Naive B cell (primary cell): ENCODE measurements at regions not wholly inside any gene's neighbourhood (a gene's known extent, or its start where the extent isn't known, plus 50 kb on each side); places are given as distances from the start of the nearest gene placed in this dataset.
"Not testable (repeated sequence)": the region's sequence is repeated elsewhere in the genome, so short reads cannot be mapped to it uniquely, and the experiment has no call there.

ENCODE experiments used
- ATAC-seq, 2 donors: fragments of 150-1000 bp; cut with Tn5 transposase; 2 replicates each; pipeline ENCODE4 v1.10.0; 2021; ENCODE audit warnings: low read depth in 2 of 2, mild to moderate bottlenecking in 2 of 2, moderate library complexity in 2 of 2
- DNase-seq: peaks from one replicate; pipeline ENCODE4 v3.0.0; 2022
- H3K27ac Mint-ChIP-seq, 6 donors: one replicate each; pipeline ENCODE4 v1.8.0; 2020 to 2022; ENCODE audit warnings: mild to moderate bottlenecking in 6 of 6, mixed read lengths in 6 of 6, moderate library complexity in 5 of 6, inconsistent platforms in 2 of 6
- H3K27me3 Mint-ChIP-seq, 3 donors: one replicate each; pipeline ENCODE4 v1.8.0; 2021 to 2022; ENCODE audit warnings: mixed read lengths in 3 of 3, mild to moderate bottlenecking in 1 of 3
- H3K36me3 Mint-ChIP-seq, 2 donors: one replicate each; pipeline ENCODE4 v1.8.0; 2020 to 2022; ENCODE audit warnings: mixed read lengths in 2 of 2, inconsistent platforms in 1 of 2, mild to moderate bottlenecking in 1 of 2
- H3K4me1 Mint-ChIP-seq, 3 donors: one replicate each; pipeline ENCODE4 v1.8.0; 2020 to 2022; ENCODE audit warnings: mixed read lengths in 3 of 3, inconsistent platforms in 1 of 3, mild to moderate bottlenecking in 1 of 3, moderate library complexity in 1 of 3
- H3K4me3 Mint-ChIP-seq, 8 donors: one replicate each; pipeline ENCODE4 v1.8.0; 2020 to 2022; ENCODE audit warnings: mild to moderate bottlenecking in 8 of 8, mixed read lengths in 8 of 8, moderate library complexity in 8 of 8, inconsistent platforms in 2 of 8
- H3K9me3 Mint-ChIP-seq, 7 donors: one replicate each; pipeline ENCODE4 v1.8.0; 2020 to 2022; ENCODE audit warnings: mixed read lengths in 7 of 7, mild to moderate bottlenecking in 5 of 7, inconsistent platforms in 2 of 7, moderate library complexity in 1 of 7

DNA sequence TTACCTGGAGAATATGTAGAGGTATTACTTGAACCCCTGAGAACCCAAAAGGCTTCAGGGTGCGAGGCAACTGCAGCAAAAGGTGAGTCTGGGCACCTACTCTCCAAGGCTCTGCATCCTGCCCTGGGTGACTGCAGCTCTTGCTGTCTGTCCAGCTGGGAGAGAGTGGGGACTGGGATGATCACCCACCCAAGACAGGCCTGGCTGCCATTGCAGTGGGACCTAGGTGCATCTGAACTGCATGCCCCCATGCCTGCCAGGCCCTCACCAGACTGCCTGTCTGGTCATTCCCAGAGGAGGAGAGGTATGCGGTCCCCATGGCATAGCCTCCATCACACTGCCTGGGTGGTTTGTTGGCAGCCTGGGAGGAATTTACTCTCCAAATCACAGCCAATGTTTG lies 563.9 kb downstream of the TFAP2A start:
- DNase-seq, result no peak
- no peak for ATAC-seq
- Mint-ChIP-seq H3K9me3 (peaks cover 18 to 59% (median 38%) of the 10 kb centered on the region in 7 donors), H3K27ac (no peak overlapping the region), H3K36me3 (peaks cover 0 to 6% of the 10 kb centered on the region in 2 donors), H3K27me3 (no peaks in the 10 kb centered on the region), H3K4me1 (no peaks in the 10 kb centered on the region), H3K4me3 (no peak overlapping the region)

GRCh38 chr6:9848094-9848493 lies 566.8 kb downstream of the TFAP2A start:
- Mint-ChIP-seq H3K27ac (no peak overlapping the region), H3K36me3 (peaks cover 0 to 6% of the 10 kb centered on the region in 2 donors), H3K4me1 (no peaks in the 10 kb centered on the region), H3K9me3 (peaks cover 17 to 53% (median 31%) of the 10 kb centered on the region in 7 donors), H3K27me3 (no peaks in the 10 kb centered on the region), H3K4me3 (no peak overlapping the region)
- DNase-seq (no peak), ATAC-seq (no peak)

GRCh38 chr6:9841886-9842725 lies 572.8 kb downstream of the TFAP2A start:
- no peak for DNase-seq
- H3K4me3 Mint-ChIP-seq, result no peak overlapping the region
- no peaks in the 10 kb centered on the region for H3K27me3 Mint-ChIP-seq
- no peak overlapping the region for H3K27ac Mint-ChIP-seq
- H3K4me1 Mint-ChIP-seq, result no peaks in the 10 kb centered on the region
- no peak for ATAC-seq
- H3K36me3 Mint-ChIP-seq, result peaks cover 0 to 3% of the 10 kb centered on the region in 2 donors
- peaks cover 7 to 27% (median 13%) of the 10 kb centered on the region in 7 donors for H3K9me3 Mint-ChIP-seq

DNA sequence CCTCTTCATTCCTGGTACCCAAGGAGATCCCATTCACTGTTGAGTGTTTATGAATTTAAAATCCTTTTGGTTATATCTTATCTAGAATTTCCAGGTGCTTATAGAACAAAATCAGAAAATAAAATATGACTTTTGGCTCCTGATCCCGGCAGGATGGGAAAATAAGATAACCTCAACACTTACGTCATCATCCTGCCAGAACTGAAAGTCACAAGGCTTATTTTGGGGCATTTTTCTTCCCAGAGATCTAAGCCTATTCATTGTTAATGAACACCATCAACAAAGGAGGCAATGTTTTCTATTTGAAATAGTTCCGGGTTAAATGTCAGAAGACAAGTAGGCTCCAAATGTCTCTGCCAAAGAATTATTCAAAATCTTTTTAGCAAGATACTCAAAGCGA lies 580.6 kb downstream of the TFAP2A start:
- Mint-ChIP-seq H3K36me3 (no peaks in the 10 kb centered on the region), H3K4me3 (no peak overlapping the region), H3K27me3 (no peaks in the 10 kb centered on the region), H3K9me3 (peaks cover 2 to 14% (median 8%) of the 10 kb centered on the region in 7 donors), H3K27ac (no peak overlapping the region), H3K4me1 (no peaks in the 10 kb centered on the region)
- ATAC-seq, result no peak
- DNase-seq, result no peak

DNA sequence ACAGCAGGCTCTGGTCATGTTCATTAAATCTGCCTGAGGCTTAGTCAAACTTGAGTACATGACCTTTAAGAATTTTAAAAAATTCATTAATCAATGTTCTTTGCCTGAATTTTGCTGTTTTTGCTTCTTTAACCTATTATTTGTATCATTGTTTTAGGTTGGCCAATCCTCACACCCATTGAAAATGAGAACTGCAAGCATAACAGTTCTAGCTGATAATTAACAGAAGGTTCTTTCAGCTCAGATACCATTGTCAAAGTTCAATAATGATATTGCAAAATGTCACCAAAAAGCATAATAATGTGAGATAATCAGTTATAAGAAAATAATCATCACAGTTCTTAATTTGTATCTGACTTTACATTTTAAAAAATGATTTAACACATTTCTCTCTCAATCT lies 583.1 kb downstream of the TFAP2A start:
- Mint-ChIP-seq H3K4me3 (no peak overlapping the region), H3K9me3 (peaks cover 0 to 13% (median 4%) of the 10 kb centered on the region in 7 donors), H3K27ac (no peak overlapping the region), H3K27me3 (no peaks in the 10 kb centered on the region), H3K4me1 (no peaks in the 10 kb centered on the region), H3K36me3 (no peaks in the 10 kb centered on the region)
- DNase-seq (no peak), ATAC-seq (no peak)

DNA sequence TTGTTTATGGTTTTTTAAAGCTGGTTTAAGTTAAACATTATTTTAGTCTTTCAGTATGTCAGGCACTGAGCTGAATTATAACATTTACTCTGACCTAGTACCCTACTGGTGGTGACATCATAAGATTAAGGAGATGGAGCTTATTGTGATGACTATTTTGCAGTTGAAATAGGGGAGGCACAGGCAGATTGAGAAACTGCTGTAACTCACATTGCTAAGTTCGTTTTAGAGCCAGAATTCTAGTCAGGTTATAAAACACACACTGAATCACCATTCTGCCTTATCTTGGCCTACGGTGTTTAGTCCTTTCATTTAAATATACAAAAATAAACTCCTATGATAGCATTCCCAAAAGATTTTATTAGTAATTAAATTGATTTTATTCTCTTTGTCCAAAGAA lies 584.1 kb downstream of the TFAP2A start:
- H3K27me3 Mint-ChIP-seq, result no peaks in the 10 kb centered on the region
- no peak for DNase-seq
- no peak overlapping the region for H3K4me3 Mint-ChIP-seq
- no peak for ATAC-seq
- H3K9me3 Mint-ChIP-seq, result peaks cover 0 to 9% (median 2%) of the 10 kb centered on the region in 7 donors
- H3K4me1 Mint-ChIP-seq, result no peaks in the 10 kb centered on the region
- no peak overlapping the region for H3K27ac Mint-ChIP-seq
- no peaks in the 10 kb centered on the region for H3K36me3 Mint-ChIP-seq

GRCh38 chr6:9825526-9825925 lies 589.3 kb downstream of the TFAP2A start:
- ATAC-seq (no peak), DNase-seq (no peak)
- no peaks in the 10 kb centered on the region for H3K36me3 Mint-ChIP-seq
- no peaks in the 10 kb centered on the region for H3K27me3 Mint-ChIP-seq
- no peak overlapping the region for H3K27ac Mint-ChIP-seq
- H3K4me3 Mint-ChIP-seq, result no peak overlapping the region
- H3K9me3 Mint-ChIP-seq, result peaks cover 0 to 13% (median 2%) of the 10 kb centered on the region in 7 donors
- no peaks in the 10 kb centered on the region for H3K4me1 Mint-ChIP-seq

GRCh38 chr6:9810727-9811126 lies 604.1 kb downstream of the TFAP2A start:
- ATAC-seq, H3K9me3 Mint-ChIP-seq, H3K27me3 Mint-ChIP-seq, H3K4me3 Mint-ChIP-seq, H3K36me3 Mint-ChIP-seq, H3K27ac Mint-ChIP-seq, DNase-seq, H3K4me1 Mint-ChIP-seq: not testable (repeated sequence)

DNA sequence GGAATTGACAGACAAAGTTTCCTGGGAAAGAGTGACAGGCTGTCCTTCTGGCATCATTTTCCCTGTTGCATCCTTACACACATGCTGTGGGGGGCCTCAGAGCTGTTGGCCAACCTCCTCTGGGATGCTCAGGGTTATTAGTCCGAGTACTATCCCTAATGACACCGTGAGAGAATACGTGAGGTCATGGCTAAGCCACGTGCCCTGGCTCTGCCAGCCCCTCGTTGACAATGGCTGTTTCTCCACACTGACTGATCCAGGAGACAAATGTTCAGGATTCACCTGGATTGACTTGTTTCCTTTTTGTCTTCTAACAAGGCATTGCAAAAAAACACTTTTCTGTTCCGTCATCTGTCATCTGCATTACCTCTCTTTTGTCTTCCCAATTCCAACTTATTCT lies 604.6 kb downstream of the TFAP2A start:
- Mint-ChIP-seq H3K36me3 (no peaks in the 10 kb centered on the region), H3K9me3 (peaks cover 1 to 8% (median 5%) of the 10 kb centered on the region in 7 donors), H3K4me1 (no peaks in the 10 kb centered on the region), H3K27ac (no peak overlapping the region), H3K4me3 (no peak overlapping the region), H3K27me3 (no peaks in the 10 kb centered on the region)
- ATAC-seq (no peak), DNase-seq (no peak)

GRCh38 chr6:9806195-9806594 lies 608.7 kb downstream of the TFAP2A start:
- Mint-ChIP-seq H3K9me3 (peaks cover 1 to 16% (median 5%) of the 10 kb centered on the region in 7 donors), H3K27ac (no peak overlapping the region), H3K36me3 (no peaks in the 10 kb centered on the region), H3K27me3 (no peaks in the 10 kb centered on the region), H3K4me3 (no peak overlapping the region), H3K4me1 (no peaks in the 10 kb centered on the region)
- DNase-seq (no peak), ATAC-seq (no peak)

DNA sequence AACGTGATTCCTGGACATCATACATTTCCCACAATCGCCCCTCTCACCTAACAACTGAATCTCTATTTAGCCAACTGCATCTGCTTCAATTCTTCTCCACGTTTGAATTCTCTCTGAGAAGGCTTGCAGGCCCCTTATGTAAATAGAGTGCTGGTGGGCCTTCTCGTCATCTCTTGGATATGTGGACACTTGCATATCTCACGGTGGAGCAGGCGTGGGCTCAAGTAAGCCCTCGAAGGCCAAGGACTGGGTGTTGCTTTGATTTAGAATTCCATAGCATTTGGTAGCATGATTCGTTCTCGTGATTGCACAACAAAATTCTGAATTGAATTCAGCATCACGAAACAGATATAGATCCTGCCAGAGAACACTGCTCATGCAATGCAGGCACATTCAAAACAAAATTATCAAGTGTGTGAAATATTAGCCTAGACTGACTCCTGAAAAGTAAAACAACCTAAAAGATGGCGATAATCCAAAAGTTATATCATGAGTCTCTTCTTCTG lies 613.6 kb downstream of the TFAP2A start:
- DNase-seq (no peak), ATAC-seq (no peak)
- Mint-ChIP-seq H3K4me3 (no peak overlapping the region), H3K27me3 (no peaks in the 10 kb centered on the region), H3K36me3 (no peaks in the 10 kb centered on the region), H3K27ac (no peak overlapping the region), H3K4me1 (no peaks in the 10 kb centered on the region), H3K9me3 (peaks cover 0 to 18% (median 4%) of the 10 kb centered on the region in 7 donors)

- Mint-ChIP-seq H3K36me3 (no peaks in the 10 kb centered on the region), H3K27ac (no peak overlapping the region), H3K27me3 (no peaks in the 10 kb centered on the region), H3K9me3 (peaks cover 0 to 10% (median 5%) of the 10 kb centered on the region in 7 donors), H3K4me3 (no peak overlapping the region), H3K4me1 (no peaks in the 10 kb centered on the region)
- DNase-seq (no peak), ATAC-seq (no peak)
Measured at GRCh38 chr6:9799582-9799981, 615.3 kb downstream of the TFAP2A start.

DNA sequence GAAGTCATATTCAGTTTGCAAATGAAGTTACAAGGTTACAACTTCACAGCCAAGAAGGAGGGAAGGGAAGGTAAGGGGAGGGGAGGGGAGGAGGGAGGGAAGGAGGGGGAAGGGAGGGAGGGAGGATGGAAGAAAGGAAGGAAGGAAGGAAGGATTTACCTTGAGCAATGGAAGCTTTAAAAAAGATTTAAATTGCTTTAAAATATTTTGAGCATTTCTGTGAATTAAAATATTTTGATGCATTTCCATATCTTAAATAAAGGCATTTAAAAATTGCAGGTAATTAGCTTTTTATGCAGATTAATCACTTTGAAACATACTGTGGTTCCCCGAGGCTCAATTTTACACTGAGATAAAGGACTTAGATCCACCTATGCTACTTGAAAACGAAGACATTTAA lies 618.0 kb downstream of the TFAP2A start:
- ATAC-seq (no peak), DNase-seq (no peak)
- Mint-ChIP-seq H3K9me3 (peaks cover 0 to 5% (median 4%) of the 10 kb centered on the region in 7 donors), H3K4me3 (no peak overlapping the region), H3K27ac (no peak overlapping the region), H3K36me3 (no peaks in the 10 kb centered on the region), H3K27me3 (no peaks in the 10 kb centered on the region), H3K4me1 (no peaks in the 10 kb centered on the region)

DNA sequence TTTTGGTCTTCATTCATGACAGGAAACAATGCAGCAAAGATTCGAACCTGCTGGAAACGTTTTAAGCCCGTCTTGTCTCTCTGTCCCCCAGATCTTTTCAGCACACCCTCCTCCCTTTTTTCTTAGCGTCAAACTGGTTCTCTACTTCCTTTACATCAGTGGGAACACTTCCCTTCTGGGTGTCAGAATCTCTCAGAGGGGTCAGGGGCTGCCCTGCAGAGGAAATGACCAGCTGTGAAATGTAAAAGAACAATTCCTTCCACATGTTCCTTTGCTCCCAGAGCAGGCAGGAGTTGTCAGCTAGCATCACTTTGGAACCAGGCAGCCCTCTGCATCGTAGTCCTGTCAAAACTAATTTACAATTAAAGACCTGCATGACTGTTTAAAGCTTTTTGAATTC lies 619.0 kb downstream of the TFAP2A start:
- Mint-ChIP-seq H3K36me3 (no peaks in the 10 kb centered on the region), H3K9me3 (peaks cover 0 to 5% (median 2%) of the 10 kb centered on the region in 7 donors), H3K4me1 (no peaks in the 10 kb centered on the region), H3K27ac (peak overlapping the region in 1 of 6 donors; percentile 11), H3K4me3 (no peak overlapping the region), H3K27me3 (no peaks in the 10 kb centered on the region)
- DNase-seq, result no peak
- no peak for ATAC-seq
